Body of pancreas (tissue), 4 donors: ENCODE measurements at regions not wholly inside any gene's neighbourhood (a gene's known extent, or its start where the extent isn't known, plus 50 kb on each side); places are given as distances from the start of the nearest gene placed in this dataset.

Source experiments
- POLR2A ChIP-seq, 3 donors: fragments of 450-650 bp; IDR thresholded peaks; one replicate each; pipeline ENCODE4 v1.6.1; 2016; ENCODE audit warnings: antibody characterized with exemption in 3 of 3, mild to moderate bottlenecking in 2 of 3
- TF ChIP-seq, protein P1 (sequence below), 7 experiments: fragments of 450-650 bp in 4 of 7; fragments of 200-600 bp in 3 of 7; sonication (generic) in 3 of 7; IDR thresholded peaks; one replicate each; pipeline ENCODE4 v1.5.1; 2016 to 2019; ENCODE audit warnings: antibody characterized with exemption in 7 of 7

DNA sequence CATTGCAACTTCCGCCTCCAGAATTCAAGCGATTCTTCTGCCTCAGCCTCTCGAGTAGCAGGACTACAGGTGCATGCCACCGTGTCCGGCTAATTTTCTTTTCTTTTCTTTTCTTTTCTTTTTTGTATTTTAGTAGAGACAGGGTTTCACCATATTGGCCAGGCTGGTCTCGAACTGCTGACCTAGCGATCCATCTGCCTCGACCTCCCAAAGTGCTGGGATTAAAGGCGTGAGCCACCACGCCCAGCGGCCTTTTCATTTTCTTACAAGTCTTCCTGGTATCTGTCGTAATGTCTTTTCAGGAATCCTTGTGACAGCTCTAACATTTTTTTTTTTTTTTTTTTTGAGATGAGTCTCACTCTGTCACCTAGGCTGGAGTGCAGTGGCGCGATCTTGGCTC is 66.4 kb upstream of the EDAR start:
- TF ChIP-seq, protein P1, sequence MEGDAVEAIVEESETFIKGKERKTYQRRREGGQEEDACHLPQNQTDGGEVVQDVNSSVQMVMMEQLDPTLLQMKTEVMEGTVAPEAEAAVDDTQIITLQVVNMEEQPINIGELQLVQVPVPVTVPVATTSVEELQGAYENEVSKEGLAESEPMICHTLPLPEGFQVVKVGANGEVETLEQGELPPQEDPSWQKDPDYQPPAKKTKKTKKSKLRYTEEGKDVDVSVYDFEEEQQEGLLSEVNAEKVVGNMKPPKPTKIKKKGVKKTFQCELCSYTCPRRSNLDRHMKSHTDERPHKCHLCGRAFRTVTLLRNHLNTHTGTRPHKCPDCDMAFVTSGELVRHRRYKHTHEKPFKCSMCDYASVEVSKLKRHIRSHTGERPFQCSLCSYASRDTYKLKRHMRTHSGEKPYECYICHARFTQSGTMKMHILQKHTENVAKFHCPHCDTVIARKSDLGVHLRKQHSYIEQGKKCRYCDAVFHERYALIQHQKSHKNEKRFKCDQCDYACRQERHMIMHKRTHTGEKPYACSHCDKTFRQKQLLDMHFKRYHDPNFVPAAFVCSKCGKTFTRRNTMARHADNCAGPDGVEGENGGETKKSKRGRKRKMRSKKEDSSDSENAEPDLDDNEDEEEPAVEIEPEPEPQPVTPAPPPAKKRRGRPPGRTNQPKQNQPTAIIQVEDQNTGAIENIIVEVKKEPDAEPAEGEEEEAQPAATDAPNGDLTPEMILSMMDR (IDR thresholded peaks at IDR 0.05) = no peak
- TF ChIP-seq POLR2A (IDR thresholded peaks at IDR 0.05) = no peak
